H9 (cell line): ENCODE measurements at regions not wholly inside any gene's neighbourhood (a gene's known extent, or its start where the extent isn't known, plus 50 kb on each side); places are given as distances from the start of the nearest gene placed in this dataset.

Experiments used
- DNase-seq: peaks from one replicate; pipeline ENCODE4 v3.0.0-alpha.2; 2017
- H2AFZ ChIP-seq: one replicate; pipeline ENCODE4 v1.6.1; 2013; ENCODE audit warnings: mild to moderate bottlenecking, low read length, control low read depth, moderate library complexity
- H2AK5ac ChIP-seq: 2 replicates; pipeline ENCODE4 v1.6.1; 2013; ENCODE audit warnings: low read length, control low read depth, mixed read lengths; ENCODE audit not compliant: insufficient read length
- H2BK120ac ChIP-seq: one replicate; pipeline ENCODE4 v1.6.1; 2013; ENCODE audit warnings: low read depth, mild to moderate bottlenecking, low read length, control low read depth, inconsistent platforms; ENCODE audit not compliant: poor library complexity, severe bottlenecking
- H2BK12ac ChIP-seq: 2 replicates; pipeline ENCODE4 v1.6.1; 2013; ENCODE audit warnings: low read length, control low read depth, mixed read lengths, low read depth; ENCODE audit not compliant: insufficient read length
- H2BK15ac ChIP-seq: 2 replicates; pipeline ENCODE4 v1.6.1; 2013; ENCODE audit warnings: low read depth, low read length, control low read depth
- H2BK20ac ChIP-seq: one replicate; pipeline ENCODE4 v1.6.1; 2013; ENCODE audit warnings: low read depth, mild to moderate bottlenecking, low read length, control low read depth, inconsistent platforms; ENCODE audit not compliant: poor library complexity, severe bottlenecking
- H2BK5ac ChIP-seq: 2 replicates; pipeline ENCODE4 v1.6.1; 2013; ENCODE audit warnings: low read length, control low read depth, mixed read lengths; ENCODE audit not compliant: insufficient read length
- H3K14ac ChIP-seq: 2 replicates; pipeline ENCODE4 v1.6.1; 2013; ENCODE audit warnings: low read length, control low read depth; ENCODE audit not compliant: insufficient read depth
- H3K18ac ChIP-seq: 2 replicates; pipeline ENCODE4 v1.6.1; 2013; ENCODE audit warnings: low read depth, mild to moderate bottlenecking, mixed read lengths, low read length, control low read depth; ENCODE audit not compliant: insufficient read length
- H3K23ac ChIP-seq: 2 replicates; pipeline ENCODE4 v1.6.1; 2013; ENCODE audit warnings: low read length, control low read depth, mixed read lengths, low read depth; ENCODE audit not compliant: insufficient read length
- H3K23me2 ChIP-seq: 2 replicates; pipeline ENCODE4 v1.6.1; 2013; ENCODE audit warnings: low read depth, mild to moderate bottlenecking, mixed read lengths, low read length, control low read depth; ENCODE audit not compliant: insufficient read length, poor library complexity, severe bottlenecking
- H3K27ac ChIP-seq: 2 replicates; pipeline ENCODE4 v1.5.1; 2013; ENCODE audit warnings: low read length, control low read depth, mixed read lengths, low read depth; ENCODE audit not compliant: insufficient read length
- H3K27me3 ChIP-seq: 2 replicates; pipeline ENCODE4 v1.6.1; 2013; ENCODE audit warnings: low read length, control low read depth, inconsistent platforms; ENCODE audit not compliant: insufficient read depth
- H3K4ac ChIP-seq: 2 replicates; pipeline ENCODE4 v1.6.1; 2013; ENCODE audit warnings: low read depth, mild to moderate bottlenecking, control low read depth, inconsistent platforms, low read length, moderate library complexity
- H3K4me1 ChIP-seq: 2 replicates; pipeline ENCODE4 v1.6.1; 2013; ENCODE audit warnings: low read length, control low read depth, inconsistent platforms; ENCODE audit not compliant: insufficient read depth
- H3K4me2 ChIP-seq: 2 replicates; pipeline ENCODE4 v1.6.1; 2013; ENCODE audit warnings: low read length, control low read depth, mixed read lengths; ENCODE audit not compliant: insufficient read length, insufficient read depth
- H3K56ac ChIP-seq: 2 replicates; pipeline ENCODE4 v1.6.1; 2013; ENCODE audit warnings: low read depth, mild to moderate bottlenecking, mixed read lengths, low read length, control low read depth; ENCODE audit not compliant: insufficient read length
- H3K79me1 ChIP-seq: 2 replicates; pipeline ENCODE4 v1.6.1; 2013; ENCODE audit warnings: low read depth, mild to moderate bottlenecking, moderate library complexity, low read length, control low read depth, inconsistent platforms; ENCODE audit not compliant: insufficient read depth, poor library complexity, severe bottlenecking
- H3K79me2 ChIP-seq: 2 replicates; pipeline ENCODE4 v1.6.1; 2013; ENCODE audit warnings: low read length, control low read depth, inconsistent platforms; ENCODE audit not compliant: insufficient read depth
- H3K9ac ChIP-seq: 2 replicates; pipeline ENCODE4 v1.6.1; 2013; ENCODE audit warnings: low read length, control low read depth, mixed read lengths; ENCODE audit not compliant: insufficient read length; ENCODE audit errors: extremely low read depth
- H3K9me3 ChIP-seq: one replicate; pipeline ENCODE4 v1.6.1; 2013; ENCODE audit warnings: low read depth, low read length, inconsistent platforms; ENCODE audit not compliant: control insufficient read depth
- H3T11ph ChIP-seq: one replicate; pipeline ENCODE4 v1.6.1; 2013; ENCODE audit warnings: mild to moderate bottlenecking, low read length, control low read depth, inconsistent platforms
- H4K20me1 ChIP-seq: one replicate; pipeline ENCODE4 v1.6.1; 2013; ENCODE audit not compliant: control insufficient read depth, insufficient read length, insufficient read depth
- H4K5ac ChIP-seq: 2 replicates; pipeline ENCODE4 v1.6.1; 2013; ENCODE audit warnings: low read depth, mild to moderate bottlenecking, mixed read lengths, low read length, control low read depth; ENCODE audit not compliant: insufficient read length
- H4K8ac ChIP-seq: replicated peaks from 2 replicates; pipeline ENCODE4 v1.6.1; 2013; ENCODE audit warnings: low read length, control low read depth, mixed read lengths, low read depth; ENCODE audit not compliant: insufficient read length
- H4K91ac ChIP-seq: 2 replicates; pipeline ENCODE4 v1.6.1; 2013; ENCODE audit warnings: low read depth, mild to moderate bottlenecking, moderate library complexity, mixed read lengths, low read length, control low read depth; ENCODE audit not compliant: insufficient read length
- H3K27ac Mint-ChIP-seq, 3 experiments: 2 replicates in 2 of 3; 3 replicates in 1 of 3; pipeline ENCODE4 v1.8.0; 2020 to 2021; ENCODE audit warnings: mixed read lengths in 3 of 3, mild to moderate bottlenecking in 1 of 3, moderate library complexity in 1 of 3
- H3K27me3 Mint-ChIP-seq: 2 replicates; pipeline ENCODE4 v1.8.0; 2021; ENCODE audit warnings: low read depth, mild to moderate bottlenecking, moderate library complexity, mixed read lengths
- H3K36me3 Mint-ChIP-seq, 3 experiments: 2 replicates in 2 of 3; 3 replicates in 1 of 3; pipeline ENCODE4 v1.8.0; 2020 to 2021; ENCODE audit warnings: low read depth in 3 of 3, mixed read lengths in 3 of 3; ENCODE audit not compliant: insufficient read depth in 1 of 3
- H3K4me1 Mint-ChIP-seq, 2 experiments: 2 replicates each; pipeline ENCODE4 v1.8.0; 2020; ENCODE audit warnings: mixed read lengths in 2 of 2
- H3K4me3 Mint-ChIP-seq, 2 experiments: 2 replicates in 1 of 2; 3 replicates in 1 of 2; pipeline ENCODE4 v1.8.0; 2020 to 2021; ENCODE audit warnings: mild to moderate bottlenecking in 2 of 2, mixed read lengths in 2 of 2, moderate library complexity in 1 of 2
- H3K9me3 Mint-ChIP-seq, 2 experiments: 2 replicates in 1 of 2; 3 replicates in 1 of 2; pipeline ENCODE4 v1.8.0; 2020; ENCODE audit warnings: mild to moderate bottlenecking in 2 of 2, mixed read lengths in 2 of 2, moderate library complexity in 1 of 2
- WGBS: extraction: QIAGEN DNeasy Blood & Tissue Kit; methylation state at CpG from one replicate; pipeline ENCODE4 v1.1.7; 2013; ENCODE audit warnings: missing lambda C conversion rate, low lambda C conversion rate, mixed read lengths; ENCODE audit not compliant: insufficient read length; ENCODE audit errors: extremely low coverage; 5-methylcytosine and 5-hydroxymethylcytosine counted together
- TF ChIP-seq, protein P1 (sequence below): fragments of 200-600 bp; sonication (generic); conservative IDR thresholded peaks from 3 replicates; pipeline ENCODE4 v1.8.0; 2021; ENCODE audit warnings: antibody characterized with exemption, mild to moderate bottlenecking

DNA sequence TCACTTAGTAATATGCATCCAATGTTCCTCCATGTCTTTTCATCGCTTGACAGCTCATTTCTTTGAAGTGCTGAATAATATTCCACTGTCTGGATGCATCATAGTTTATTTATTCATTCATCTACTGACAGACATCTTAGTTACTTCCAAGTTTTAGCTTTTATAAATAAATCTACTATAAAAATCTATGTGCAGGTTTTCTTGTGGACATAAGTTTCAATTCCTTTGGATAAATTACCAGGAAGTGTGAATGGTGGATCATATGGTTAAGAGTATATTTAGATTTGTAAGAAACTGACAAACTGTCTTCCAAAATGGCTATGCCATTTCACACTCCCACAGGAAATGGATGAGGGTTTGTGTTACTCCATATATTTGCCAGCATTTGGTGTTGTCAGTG lies 1392.9 kb upstream of the PABPC4L start:
- Histone ChIP-seq H3K23me2 (no peaks in the 10 kb centered on the region), H3K56ac (no peak overlapping the region), H3K18ac (no peak overlapping the region), H3K79me2 (no peaks in the 10 kb centered on the region), H3K23ac (no peak overlapping the region), H3K4ac (no peak overlapping the region), H4K91ac (no peak overlapping the region), H3K27me3 (no peaks in the 10 kb centered on the region), H2BK5ac (no peak overlapping the region), H3T11ph (no peak overlapping the region), H2AK5ac (no peak overlapping the region), H2BK120ac (no peak overlapping the region), H2BK15ac (no peak overlapping the region), H3K9me3 (peaks cover 20% of the 10 kb centered on the region), H3K14ac (no peak overlapping the region), H3K9ac (no peak overlapping the region), H3K27ac (no peak overlapping the region), H3K79me1 (no peaks in the 10 kb centered on the region), H4K5ac (no peak overlapping the region), H2BK12ac (no peak overlapping the region), H3K4me2 (no peak overlapping the region), H2BK20ac (no peak overlapping the region), H4K8ac (no peak overlapping the region), H4K20me1 (no peaks in the 10 kb centered on the region), H2AFZ (no peak overlapping the region), H3K4me1 (no peaks in the 10 kb centered on the region)
- no peak overlapping the region for H3K27ac Mint-ChIP-seq
- H3K4me3 Mint-ChIP-seq, result no peak overlapping the region
- H3K9me3 Mint-ChIP-seq, result peaks cover 23 to 39% of the 10 kb centered on the region in 2 experiments
- no CpG with 5 or more reads among the region's 1 CpG for WGBS
- H3K27me3 Mint-ChIP-seq, result no peaks in the 10 kb centered on the region
- DNase-seq, result no peak
- H3K36me3 Mint-ChIP-seq, result peaks cover 13 to 37% (median 26%) of the 10 kb centered on the region in 3 experiments
- TF ChIP-seq, protein P1, sequence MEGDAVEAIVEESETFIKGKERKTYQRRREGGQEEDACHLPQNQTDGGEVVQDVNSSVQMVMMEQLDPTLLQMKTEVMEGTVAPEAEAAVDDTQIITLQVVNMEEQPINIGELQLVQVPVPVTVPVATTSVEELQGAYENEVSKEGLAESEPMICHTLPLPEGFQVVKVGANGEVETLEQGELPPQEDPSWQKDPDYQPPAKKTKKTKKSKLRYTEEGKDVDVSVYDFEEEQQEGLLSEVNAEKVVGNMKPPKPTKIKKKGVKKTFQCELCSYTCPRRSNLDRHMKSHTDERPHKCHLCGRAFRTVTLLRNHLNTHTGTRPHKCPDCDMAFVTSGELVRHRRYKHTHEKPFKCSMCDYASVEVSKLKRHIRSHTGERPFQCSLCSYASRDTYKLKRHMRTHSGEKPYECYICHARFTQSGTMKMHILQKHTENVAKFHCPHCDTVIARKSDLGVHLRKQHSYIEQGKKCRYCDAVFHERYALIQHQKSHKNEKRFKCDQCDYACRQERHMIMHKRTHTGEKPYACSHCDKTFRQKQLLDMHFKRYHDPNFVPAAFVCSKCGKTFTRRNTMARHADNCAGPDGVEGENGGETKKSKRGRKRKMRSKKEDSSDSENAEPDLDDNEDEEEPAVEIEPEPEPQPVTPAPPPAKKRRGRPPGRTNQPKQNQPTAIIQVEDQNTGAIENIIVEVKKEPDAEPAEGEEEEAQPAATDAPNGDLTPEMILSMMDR, result no peak
- no peaks in the 10 kb centered on the region for H3K4me1 Mint-ChIP-seq
